ENCODE measurements at regions not wholly inside any gene's neighbourhood (a gene's known extent, or its start where the extent isn't known, plus 50 kb on each side); places are given as distances from the start of the nearest gene placed in this dataset.
"Not testable (repeated sequence)": the region's sequence is repeated elsewhere in the genome, so short reads cannot be mapped to it uniquely, and the experiment has no call there.

DNA sequence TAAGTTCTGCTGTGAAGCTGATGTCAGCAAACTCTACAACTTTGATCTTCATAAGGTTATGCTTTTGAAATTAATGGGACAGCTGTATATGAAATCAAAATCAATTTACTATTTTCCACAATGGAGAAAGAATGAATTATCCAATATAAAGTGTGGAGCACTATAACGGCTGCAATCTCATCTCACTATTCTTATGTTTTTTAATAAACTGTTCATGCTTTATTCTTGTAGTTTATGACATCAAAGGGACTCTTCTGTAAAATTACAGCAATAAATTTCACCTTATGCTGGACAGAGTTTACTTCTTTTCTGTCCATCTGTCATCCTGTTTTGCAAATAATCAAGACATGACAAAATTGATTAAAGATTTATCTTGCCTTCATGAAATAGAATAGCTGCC, 192.5 kb downstream of the TECRL start:
- DNase-seq (ENCODE audit: low read depth), result no peak

DNA sequence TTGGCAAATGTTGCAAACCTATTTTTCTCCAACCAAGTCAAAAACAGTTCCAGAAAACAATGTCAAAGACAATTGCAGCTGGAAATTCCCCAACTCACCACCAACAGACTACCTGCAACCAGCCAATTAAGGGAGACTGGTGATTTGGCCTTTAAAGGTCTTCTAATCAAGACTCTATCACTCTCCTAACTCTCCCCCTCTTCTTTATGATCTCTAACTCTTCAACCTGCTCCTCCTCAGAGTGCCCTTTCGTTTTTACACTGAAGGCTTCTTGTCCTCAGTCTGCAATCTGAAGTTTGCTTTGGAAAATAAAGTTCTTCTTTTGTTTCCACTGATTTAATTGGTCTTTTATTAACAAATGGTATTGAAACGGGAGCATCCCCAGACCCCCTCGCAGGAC, 203.9 kb downstream of the TECRL start:
- DNase-seq (ENCODE audit: low read depth), result no peak

DNA sequence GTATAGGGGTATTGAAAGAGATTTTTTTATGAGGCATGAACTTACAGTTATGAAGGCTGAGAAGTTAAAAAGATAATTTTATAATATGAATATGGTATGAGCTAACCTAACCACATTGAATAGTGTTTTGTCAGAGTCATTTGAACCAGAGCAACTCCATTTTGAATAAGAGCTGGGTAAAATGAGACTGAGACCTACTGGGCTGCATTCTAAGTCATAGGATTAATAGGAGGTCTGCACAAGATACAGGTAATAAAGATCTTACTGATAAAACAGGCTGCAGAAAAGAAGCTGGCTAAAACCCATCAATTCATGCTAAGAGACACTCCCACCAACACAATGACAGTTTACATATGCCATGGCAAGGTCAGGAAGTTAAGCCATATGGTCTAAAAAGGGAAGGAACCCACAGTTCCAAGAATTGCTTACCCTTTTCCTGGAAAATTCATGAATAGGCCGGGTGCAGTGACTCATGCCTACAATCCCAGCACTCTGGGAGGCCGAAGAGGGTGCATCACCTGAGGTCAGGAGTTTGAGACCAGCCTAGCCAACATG, 209.2 kb downstream of the TECRL start:
- peak; percentile 11 for DNase-seq (ENCODE audit: low read depth)

DNA sequence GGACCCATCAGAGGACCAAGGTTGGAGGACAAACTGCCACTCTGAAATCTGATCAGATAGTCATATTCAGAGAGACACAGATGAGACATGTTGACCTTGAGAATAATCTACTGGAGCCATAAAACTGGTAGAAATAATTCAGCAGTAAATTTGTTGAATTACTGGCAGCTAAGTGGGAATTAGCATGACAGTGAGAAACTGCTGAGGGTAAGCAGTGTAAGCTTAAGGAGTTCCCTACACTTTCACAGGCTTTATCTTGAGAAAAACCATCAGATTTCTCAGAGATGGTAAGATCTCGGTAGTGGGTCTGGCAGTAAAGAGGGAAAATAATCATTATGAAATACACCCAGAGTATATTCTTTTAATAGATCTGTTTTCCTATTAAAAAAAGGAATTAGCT, 213.7 kb downstream of the TECRL start:
- DNase-seq (ENCODE audit: low read depth), result no peak

DNA sequence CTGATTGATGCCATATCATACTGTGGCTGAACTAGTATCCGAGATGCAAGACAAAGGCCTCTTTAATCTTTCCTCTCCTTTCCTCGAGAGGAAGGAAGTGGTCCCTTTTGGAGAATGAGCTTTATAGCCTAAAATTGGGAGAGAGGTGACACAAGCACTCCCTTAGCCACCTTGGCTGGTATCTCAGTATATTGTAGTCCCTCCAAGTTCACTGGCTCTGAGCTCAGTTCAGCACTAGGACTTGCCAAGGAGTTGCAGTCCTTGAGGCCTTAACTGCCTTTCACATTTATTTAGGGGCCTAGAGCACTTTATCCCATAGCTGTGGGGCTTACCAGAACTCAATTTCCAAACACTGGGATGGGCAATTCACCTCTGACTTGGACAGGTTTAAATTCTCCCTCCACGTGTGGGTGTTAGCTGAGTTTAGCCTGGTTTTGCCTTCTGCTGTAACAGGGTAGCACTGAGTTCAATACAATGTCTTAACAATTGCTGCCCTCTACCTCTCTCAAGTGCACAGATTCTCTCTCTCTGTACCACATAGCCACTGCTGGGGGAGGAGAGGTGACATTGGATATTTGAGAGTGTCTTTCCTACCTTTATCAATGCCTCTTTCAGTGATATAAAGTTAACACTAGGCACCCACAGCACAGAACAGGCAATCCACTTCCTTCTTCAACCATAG, 216.4 kb downstream of the TECRL start:
- DNase-seq (ENCODE audit: low read depth), result no peak

DNA sequence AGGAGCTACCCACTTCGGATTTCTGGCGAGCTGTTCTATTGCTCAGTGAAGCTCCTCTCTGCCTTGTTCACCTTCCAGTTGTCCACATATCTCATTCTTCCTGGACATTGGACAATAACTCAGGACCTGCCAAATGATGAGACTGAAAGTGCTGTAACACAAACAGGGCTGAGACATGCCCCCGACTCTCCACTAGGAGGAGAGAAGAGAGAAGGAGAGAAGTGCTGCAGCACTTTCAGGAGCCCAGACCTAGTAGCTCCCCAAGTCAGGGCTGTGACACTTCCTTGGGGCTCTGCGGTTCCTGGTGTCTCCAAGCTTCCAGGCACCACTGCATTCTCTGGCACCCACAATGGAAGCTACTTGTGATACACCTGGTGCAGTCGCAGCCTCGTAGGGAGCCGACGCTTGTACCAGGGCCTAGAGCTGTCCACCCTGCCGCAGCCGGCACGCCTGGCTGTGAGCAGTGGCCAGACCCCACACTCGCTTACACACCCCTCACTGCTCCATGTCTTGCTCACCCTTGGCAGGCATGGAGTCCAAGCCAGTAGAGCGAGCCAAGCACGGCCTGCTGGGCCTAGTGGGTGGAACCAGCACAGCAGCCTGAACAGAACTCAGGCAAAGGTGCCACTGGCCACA, 234.9 kb downstream of the TECRL start:
- DNase-seq (ENCODE audit: low read depth), result no peak

DNA sequence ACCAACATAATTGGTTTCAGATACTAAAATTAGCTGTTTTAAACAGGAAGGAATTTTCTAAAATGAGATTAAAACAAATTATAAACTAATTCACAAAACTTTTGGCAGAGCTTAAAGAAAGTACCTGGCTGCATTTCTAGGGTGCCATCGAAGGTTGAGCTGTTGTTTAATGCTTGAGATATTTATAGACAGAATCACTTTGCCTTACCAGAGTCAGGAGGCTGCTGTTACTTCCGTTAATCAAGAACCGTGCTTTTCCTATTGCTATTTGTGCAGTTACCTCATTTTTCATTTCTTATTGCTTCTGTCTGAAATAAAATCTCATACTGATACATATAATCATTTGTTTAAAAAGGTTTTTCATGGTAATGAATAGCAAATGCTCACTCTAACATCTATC, 242.9 kb downstream of the TECRL start:
- no peak for DNase-seq (ENCODE audit: low read depth)

DNA sequence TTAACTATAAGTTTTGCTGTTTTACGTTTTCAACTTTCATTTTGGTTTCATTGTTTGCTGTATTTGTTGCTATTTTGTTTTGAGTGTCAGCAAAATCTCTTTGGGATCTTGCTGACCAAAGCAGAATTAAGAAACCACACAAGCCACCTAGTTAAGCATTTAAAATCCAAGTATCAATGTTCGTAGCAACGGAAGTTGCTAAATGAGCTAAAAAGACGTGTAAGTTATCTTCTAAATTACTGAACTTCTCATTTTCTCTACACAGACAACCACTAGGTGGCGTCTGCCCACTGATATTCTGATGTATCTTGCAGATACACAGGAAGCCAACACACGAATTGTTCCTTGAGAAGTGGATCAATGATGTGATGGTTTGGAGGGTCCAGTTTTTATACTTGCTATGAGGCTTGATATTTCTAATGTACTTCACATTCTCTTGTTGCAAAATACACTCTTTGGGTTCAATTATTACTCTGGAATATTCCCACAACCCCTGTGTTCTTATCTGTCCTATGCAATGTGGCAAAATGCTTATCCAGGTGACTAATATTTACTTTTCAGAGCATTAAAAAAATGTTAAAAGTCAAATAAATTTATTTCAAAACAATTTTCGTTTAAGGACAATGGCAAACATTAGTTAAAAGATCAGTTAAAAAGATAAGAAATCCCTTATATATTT, 250.5 kb downstream of the TECRL start:
- DNase-seq (ENCODE audit: low read depth), result peak; percentile 71

DNA sequence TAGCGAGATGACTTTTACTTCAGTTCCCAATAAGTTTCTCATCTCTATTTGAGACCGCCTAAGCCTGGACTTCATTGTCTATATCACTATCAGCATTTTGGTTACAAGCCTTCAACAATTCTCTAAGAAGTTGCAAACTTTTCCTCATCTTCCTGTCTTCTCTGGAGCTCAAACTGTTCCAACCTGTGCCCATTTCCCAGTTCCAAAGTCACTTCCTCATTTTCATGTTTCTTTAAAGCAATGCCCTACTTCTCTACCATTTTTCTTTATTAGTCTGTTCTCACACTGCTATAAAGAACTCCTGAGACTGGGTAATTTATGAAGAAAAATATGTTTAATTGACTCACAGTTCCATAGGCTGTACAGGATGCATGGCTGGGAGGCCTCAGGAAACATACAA, 251.9 kb downstream of the TECRL start:
- no peak for DNase-seq (ENCODE audit: low read depth)

DNA sequence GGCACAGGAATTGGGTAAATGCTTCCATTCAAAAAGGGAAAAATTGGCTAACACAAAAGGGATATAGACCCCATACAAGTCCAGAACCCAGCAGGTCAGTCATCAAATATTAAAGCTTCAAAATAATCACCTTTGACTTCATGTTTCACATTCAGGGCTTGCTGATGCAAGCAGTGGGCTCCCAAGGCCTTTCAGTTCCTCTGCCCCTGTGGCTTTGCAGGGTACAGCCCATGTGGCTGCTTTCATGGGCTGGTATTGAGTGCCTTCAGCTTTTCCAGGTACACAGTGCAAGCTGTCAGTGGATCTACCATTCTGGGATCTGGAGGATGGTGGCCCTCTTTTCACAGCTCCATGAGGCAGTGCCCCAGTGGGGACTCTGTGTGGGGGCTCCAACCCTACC, 253.0 kb downstream of the TECRL start:
- no peak for DNase-seq (ENCODE audit: low read depth)

DNA sequence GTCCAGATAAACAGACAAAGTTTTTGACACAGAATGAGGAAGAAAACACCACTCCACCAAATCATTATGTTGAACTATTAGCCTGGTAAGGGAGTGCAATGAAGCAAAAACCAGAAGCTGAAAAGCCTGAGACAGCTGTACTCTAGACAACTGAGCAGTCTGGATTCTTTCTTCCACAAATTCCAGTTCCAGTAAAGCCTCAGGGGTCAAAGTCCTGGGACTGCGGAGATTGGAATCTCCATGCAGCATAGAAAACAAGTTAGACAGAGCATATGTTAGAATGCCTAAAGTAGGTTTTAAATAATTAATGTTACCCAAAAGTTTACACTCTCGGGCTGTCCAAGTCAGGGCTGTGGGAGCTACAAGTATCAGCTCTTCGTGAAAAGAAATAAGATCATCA, 263.2 kb downstream of the TECRL start:
- DNase-seq (ENCODE audit: low read depth), result no peak

DNA sequence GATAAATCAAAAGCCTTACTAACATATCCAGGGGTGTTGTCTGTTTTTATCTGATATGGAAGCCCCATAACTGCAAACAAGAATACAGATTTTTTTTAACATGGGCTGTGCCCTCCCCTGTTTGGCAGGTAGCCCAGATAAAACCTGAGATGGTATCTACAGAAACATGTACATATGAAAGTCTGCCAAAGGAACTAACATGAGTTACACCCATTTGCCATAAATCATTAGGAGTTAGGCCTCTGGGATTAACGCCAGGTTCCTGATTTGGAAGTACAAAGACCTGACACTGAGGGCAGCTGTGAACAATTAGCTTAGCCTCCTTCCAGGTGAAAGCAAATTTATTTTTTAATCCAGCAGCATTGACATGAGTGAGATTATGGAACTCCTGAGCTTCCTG, 264.3 kb downstream of the TECRL start:
- DNase-seq (ENCODE audit: low read depth), result no peak

DNA sequence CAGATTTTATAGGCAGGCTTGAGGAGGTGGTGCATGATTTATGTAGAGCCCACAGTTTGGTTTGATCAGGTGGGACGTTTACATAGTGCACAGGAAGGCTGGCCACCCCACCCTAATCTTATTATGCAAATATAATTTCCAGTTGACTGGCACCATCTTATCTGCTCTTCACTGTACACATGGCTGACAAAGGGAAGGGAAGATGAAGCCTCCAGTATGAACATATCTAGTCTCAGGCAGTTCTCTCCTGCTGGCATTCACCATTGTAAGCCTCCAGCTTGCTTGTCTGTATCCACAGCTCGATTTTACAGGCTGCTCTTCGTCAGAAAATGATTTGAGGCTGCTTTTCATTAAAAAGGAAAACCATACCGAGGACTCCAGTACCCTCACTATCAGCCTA, 278.3 kb downstream of the TECRL start:
- no peak for DNase-seq (ENCODE audit: low read depth)

DNA sequence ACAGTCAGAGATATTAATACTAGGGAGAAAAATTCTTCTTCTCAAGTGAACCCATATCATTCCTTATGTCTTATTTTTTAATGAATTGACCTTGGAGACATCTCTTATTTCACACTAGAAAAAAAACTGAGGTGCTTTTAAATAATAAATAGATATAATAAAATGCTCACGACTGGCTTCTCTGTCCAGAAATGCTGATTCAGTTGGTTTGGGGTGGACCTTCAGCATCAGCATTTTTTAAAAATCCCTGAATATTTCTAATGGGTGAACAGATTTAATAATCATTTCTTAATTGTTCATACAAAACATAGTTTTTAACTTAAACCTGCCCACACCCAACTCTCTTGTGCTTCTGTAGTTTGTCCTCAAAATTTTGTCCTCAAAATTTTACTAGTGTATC, 283.9 kb downstream of the TECRL start:
- no peak for DNase-seq (ENCODE audit: low read depth)

DNA sequence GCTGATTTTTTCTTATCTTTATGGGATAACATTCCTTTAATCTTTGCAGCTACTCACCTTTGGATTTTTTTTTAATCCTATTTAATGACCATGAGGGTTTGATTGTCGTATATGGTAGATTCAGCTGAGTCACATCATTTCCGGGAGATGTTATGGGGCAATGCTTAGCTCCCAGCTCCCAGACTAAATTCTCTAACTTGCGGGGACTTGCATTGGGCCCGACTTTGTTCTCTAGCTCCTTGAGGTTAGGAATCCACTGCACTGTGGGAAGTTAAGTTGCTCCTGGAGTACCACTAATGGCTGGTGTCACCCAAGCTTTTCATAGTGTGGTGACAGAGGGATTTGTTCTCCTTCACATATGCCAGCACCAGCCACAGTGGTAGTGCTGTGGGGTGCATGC, 287.4 kb downstream of the TECRL start:
- no peak for DNase-seq (ENCODE audit: low read depth)

DNA sequence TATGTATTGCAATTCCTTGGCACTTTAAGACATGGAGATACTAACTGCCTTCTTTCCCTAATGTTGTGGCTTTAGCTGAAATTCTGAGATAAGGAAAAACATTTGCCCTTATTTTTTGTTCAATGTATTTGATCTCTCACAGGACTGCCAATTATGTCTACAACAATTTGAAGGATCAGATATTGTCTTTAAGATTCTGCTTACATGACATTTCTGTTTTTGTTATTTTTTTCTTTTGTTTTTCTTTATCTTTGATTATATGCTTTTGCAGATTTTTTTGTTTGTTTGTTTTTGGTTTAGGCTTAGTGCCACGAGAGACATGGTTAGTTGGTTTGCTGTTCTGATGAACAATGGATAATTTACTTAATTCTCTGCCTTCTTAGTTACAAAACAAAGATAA, 303.3 kb downstream of the TECRL start:
- DNase-seq (ENCODE audit: low read depth), result no peak

DNA sequence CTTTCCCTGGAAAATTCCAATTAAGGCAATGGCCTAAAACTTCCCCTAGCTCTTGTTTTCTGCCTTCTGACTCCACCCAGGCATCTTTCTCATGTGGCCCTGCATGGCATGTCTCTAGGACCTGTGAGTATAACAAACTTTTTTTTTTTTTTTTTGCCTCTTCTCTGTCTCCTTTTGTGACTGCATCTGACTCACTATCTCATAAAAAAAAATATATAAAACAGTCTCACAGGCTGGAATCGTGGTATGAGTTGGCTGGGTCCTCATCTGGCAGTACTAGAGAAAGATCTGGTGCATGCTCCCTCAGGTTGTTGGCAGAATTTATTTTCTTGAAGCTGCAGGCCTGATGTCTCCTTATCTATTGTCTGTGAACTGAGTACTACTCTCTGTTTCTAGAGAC, 313.9 kb downstream of the TECRL start:
- peak; percentile 44 for DNase-seq (ENCODE audit: low read depth)

DNA sequence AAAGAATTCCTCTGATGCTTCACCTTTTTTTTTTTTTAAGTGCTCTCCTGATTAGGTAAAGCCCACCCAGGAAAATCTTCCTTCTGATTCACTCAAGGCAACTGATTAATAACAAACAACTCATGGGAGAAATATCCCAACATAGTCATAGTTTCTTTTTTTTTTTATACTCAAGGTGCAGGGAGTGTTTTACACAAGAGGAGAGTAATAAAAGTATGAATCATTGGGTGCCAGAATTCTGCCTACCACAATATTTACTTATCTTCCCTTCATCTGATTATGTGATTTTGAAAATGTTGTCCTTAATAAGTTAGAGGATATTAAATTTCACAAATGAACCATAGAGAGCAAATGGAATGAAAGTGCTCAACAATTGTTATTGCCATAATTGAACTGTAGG, 329.9 kb downstream of the TECRL start:
- DNase-seq (ENCODE audit: low read depth), result peak; percentile 61

DNA sequence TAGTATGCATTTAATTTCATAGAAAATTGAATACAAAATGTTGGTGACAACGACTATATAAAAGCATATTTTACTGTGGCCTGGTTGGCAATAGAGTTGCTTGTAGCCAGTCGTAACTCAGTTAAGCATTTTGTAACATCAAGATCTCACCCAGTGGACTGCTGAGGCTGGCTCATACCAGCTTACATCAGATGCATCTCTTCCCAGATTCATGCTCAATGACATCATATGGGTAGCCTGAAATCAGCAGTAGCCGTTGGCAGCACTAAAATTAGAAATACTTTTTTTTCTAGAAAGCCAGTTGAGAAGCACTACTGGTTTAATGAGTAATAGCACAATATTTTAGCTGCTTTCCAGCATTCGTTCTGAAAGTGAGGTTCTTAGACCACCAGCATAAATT, 341.2 kb downstream of the TECRL start:
- DNase-seq (ENCODE audit: low read depth), result peak; percentile 52

DNA sequence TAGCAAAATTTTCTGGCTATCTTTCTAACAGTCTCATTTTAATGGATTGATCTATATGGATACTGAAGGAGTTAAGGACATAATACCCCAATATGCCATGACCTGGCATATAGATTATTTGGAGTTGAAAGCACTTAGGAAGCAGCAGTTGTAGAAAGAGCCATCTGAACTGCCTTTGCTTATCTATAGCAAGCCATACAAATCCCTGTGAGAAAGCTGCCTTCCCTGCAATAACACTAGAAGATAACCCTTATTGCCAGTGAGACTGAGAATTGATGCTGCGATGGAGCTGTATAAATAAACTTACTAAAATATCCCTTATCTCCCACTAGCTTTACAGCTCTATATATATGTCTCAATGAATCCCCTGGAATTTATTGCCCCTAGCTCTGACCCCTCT, 346.3 kb downstream of the TECRL start:
- no peak for DNase-seq (ENCODE audit: low read depth)

DNA sequence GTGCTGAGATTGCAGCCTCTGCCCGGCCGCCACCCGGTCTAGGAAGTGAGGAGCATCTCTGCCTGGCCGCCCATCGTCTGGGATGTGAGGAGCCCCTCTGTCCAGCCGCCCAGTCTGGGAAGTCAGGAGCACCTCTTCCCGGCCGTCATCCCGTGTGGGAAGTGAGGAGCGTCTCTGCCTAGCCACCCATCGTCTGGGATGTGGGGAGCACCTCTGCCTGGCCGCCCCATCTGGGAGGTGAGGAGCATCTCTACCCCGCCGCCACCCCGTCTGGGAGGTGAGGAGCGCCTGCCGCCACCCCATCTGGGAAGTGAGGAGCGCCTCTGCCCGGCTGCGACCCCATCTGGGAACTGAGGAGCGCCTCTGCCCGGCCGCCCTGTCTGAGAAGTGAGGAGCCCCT, 372.2 kb downstream of the TECRL start:
- not testable (repeated sequence) for DNase-seq (ENCODE audit: low read depth)

DNA sequence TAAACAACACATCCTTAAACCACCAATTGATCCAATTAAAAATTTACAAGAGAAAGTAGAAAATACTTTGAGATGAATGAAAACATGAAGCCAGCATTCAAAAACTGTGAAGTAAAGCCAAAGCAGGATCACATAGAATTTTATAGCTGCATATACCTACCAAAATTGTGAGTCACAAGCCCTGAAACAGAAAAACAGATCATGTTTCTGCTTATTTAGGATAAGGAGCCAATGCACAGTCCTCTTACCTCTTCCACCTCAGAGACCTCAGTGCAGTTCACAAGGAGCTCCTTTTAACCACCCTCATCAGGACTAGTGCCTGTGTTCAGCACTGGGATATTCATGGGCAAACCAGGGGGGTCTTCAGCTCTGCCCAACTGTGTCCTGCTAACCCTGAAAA, 386.7 kb downstream of the TECRL start:
- no peak for DNase-seq (ENCODE audit: low read depth)

DNA sequence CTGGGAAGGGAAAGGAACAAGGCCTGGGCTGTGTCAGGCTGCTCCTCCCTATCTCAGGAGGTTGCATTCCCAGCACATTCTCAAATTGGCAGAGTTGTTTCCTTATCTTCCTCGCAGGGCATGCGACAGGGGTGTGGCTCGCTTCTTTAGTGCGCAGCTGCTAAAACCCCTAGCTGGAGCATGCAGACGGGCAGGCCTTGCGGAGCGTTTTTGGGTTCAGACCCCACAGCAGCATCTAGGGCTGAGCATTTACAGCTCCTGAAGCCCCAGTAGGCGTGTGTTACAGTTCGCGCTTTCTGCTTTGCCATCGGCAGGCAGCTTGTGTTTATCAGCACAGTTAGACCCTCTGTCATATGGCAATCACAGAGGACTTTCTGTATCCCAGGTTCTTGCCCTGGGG, 392.4 kb downstream of the TECRL start:
- no peak for DNase-seq (ENCODE audit: low read depth)

All from ELR (cell line).